Left lung (tissue), 4 donors: ENCODE measurements at regions not wholly inside any gene's neighbourhood (a gene's known extent, or its start where the extent isn't known, plus 50 kb on each side); places are given as distances from the start of the nearest gene placed in this dataset.

Source experiments
- ATAC-seq: fragments of 200-7000 bp; cut with Tn5 transposase; one replicate; pipeline ENCODE4 v1.9.1; 2020; ENCODE audit warnings: moderate library complexity
- DNase-seq, 4 donors: peaks; one replicate each; pipeline ENCODE4 v3.0.0-alpha.2; 2013 to 2020
- H3K27ac ChIP-seq, 2 donors: fragments of 200-600 bp; sonication (generic) in 1 of 2; one replicate each; pipeline versions ENCODE4 v1.5.0 to v1.8.0; 2020 to 2021
- H3K27me3 ChIP-seq, 2 donors: fragments of 200-600 bp; sonication (generic) in 1 of 2; one replicate each; pipeline versions ENCODE4 v1.5.0 to v1.8.0; 2020 to 2021
- H3K36me3 ChIP-seq, 2 donors: fragments of 200-600 bp; sonication (generic) in 1 of 2; one replicate each; pipeline versions ENCODE4 v1.5.0 to v1.8.0; 2020 to 2021
- H3K4me1 ChIP-seq, 2 donors: fragments of 200-600 bp; one replicate each; pipeline ENCODE4 v1.8.0; 2021
- H3K4me3 ChIP-seq, 2 donors: fragments of 200-600 bp; sonication (generic) in 1 of 2; one replicate each; pipeline versions ENCODE4 v1.5.0 to v1.8.0; 2020 to 2021; ENCODE audit warnings: mild to moderate bottlenecking in 1 of 2
- H3K9me3 ChIP-seq, 2 donors: fragments of 200-600 bp; sonication (generic) in 1 of 2; one replicate each; pipeline versions ENCODE4 v1.5.0 to v1.8.0; 2020 to 2021
- CTCF ChIP-seq, 2 donors: fragments of 200-600 bp; sonication (generic) in 1 of 2; IDR thresholded peaks; one replicate each; pipeline versions ENCODE4 v1.5.0 to v1.8.0; 2021; ENCODE audit warnings: antibody characterized with exemption in 2 of 2
- intact Hi-C, 2 donors: fragments of 100-400 bp; cut with DNase I; formaldehyde crosslinking; loops; one replicate each; pipeline versions ENCODE4 v1.11.2 to v1.14.2; 2022
- donor health status: DM: no; HTN: yes; CAD: no.
- donor health status: DM: no; HTN: no; CAD: no.

GRCh38 chr16:52958951-52959350 is 93.7 kb downstream of the CHD9NB start:
- intact Hi-C loops = no loop called here
- ATAC-seq = no peak

DNA sequence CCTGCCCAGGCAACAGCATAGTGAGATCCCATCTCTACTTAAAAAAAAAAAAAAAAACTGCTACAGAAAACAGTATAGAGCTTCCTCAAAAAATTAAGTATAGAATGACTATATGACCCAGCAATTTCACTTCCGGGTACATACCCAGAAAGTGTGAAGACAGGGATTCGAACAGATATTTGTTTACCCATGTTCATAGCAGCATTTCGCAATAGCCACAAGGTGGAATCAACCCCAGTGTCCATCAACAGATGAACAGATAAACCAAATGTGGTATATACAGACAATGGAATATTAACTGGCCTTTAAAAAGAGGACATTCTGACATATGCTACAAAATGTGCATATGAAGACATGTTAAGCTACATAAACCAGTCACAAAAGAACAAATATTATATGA is 95.5 kb downstream of the CHD9NB start:
- Histone ChIP-seq H3K9me3 (no peaks in the 10 kb centered on the region), H3K4me1 (no peaks in the 10 kb centered on the region), H3K27ac (no peak overlapping the region), H3K4me3 (no peak overlapping the region), H3K36me3 (no peaks in the 10 kb centered on the region), H3K27me3 (no peaks in the 10 kb centered on the region)
- DNase-seq (no peak), ATAC-seq (no peak)
- intact Hi-C loops = no loop called here
- TF ChIP-seq CTCF (IDR thresholded peaks at IDR 0.05) = no peak

More at GRCh38 chr16:52958951-52959350, 93.7 kb downstream of the CHD9NB start:
- Histone ChIP-seq H3K9me3 (no peaks in the 10 kb centered on the region), H3K36me3 (no peaks in the 10 kb centered on the region), H3K4me1 (no peaks in the 10 kb centered on the region), H3K27ac (no peak overlapping the region), H3K4me3 (no peak overlapping the region), H3K27me3 (no peaks in the 10 kb centered on the region)
- no peak for TF ChIP-seq CTCF (IDR thresholded peaks at IDR 0.05)
- DNase-seq = no peak

GRCh38 chr16:52956044-52956443 is 96.7 kb downstream of the CHD9NB start:
- no peak for TF ChIP-seq CTCF (IDR thresholded peaks at IDR 0.05)
- Histone ChIP-seq H3K27me3 (no peaks in the 10 kb centered on the region), H3K36me3 (no peaks in the 10 kb centered on the region), H3K4me1 (no peaks in the 10 kb centered on the region), H3K9me3 (no peaks in the 10 kb centered on the region), H3K27ac (no peak overlapping the region), H3K4me3 (no peak overlapping the region)
- ATAC-seq (no peak), DNase-seq (no peak)
- intact Hi-C loops = no loop called here

DNA sequence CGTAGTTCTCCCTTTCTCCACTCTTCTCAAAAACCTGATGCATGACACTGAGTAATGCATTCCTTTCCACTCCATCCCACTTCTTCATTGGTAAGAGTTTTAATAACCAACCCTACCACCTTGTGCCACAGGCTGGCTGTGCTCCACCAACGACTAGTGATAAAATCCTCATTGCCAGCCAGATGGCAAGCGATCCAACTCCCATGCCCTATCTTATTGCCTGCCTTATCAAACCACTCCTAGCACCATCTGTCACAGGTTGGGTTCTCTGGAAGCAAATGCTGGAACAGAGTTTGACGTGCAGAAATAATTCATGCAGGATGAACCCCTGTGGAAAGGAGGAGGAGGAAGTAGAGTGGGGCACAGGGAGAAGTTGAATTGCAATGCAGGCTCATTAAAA is 99.5 kb downstream of the CHD9NB start:
- intact Hi-C loops = no loop called here
- Histone ChIP-seq H3K36me3 (no peaks in the 10 kb centered on the region), H3K9me3 (no peaks in the 10 kb centered on the region), H3K4me1 (no peaks in the 10 kb centered on the region), H3K4me3 (no peak overlapping the region), H3K27ac (no peak overlapping the region), H3K27me3 (no peaks in the 10 kb centered on the region)
- DNase-seq (no peak), ATAC-seq (no peak)
- no peak for TF ChIP-seq CTCF (IDR thresholded peaks at IDR 0.05)

- H3K36me3 ChIP-seq = no peaks in the 10 kb centered on the region
- peaks cover 2 to 6% of the 10 kb centered on the region in 2 donors for H3K9me3 ChIP-seq
- H3K4me3 ChIP-seq = no peak overlapping the region
- DNase-seq (no peak), ATAC-seq (no peak)
- H3K27me3 ChIP-seq = no peaks in the 10 kb centered on the region
- TF ChIP-seq CTCF (IDR thresholded peaks at IDR 0.05) = no peak
- intact Hi-C loops = no loop called here
- no peak overlapping the region for H3K27ac ChIP-seq
- H3K4me1 ChIP-seq = no peaks in the 10 kb centered on the region
Observed at GRCh38 chr16:52948946-52949345, 103.8 kb downstream of the CHD9NB start.
